RKO (cell line): ENCODE measurements at regions not wholly inside any gene's neighbourhood (a gene's known extent, or its start where the extent isn't known, plus 50 kb on each side); places are given as distances from the start of the nearest gene placed in this dataset.
"Not testable (repeated sequence)": the region's sequence is repeated elsewhere in the genome, so short reads cannot be mapped to it uniquely, and the experiment has no call there.

Experiments used
- DNase-seq: peaks from one replicate; pipeline ENCODE4 v3.0.0-alpha.2; 2016; ENCODE audit warnings: low spot score

GRCh38 chr7:47089461-47089860, 492.4 kb downstream of the TNS3 start:
- DNase-seq = no peak

- DNase-seq = no peak
These were observed 492.9 kb downstream of the TNS3 start for GRCh38 chr7:47089068-47089417.

GRCh38 chr7:47088329-47089067, 493.4 kb downstream of the TNS3 start:
- DNase-seq = peak; percentile 59

DNA sequence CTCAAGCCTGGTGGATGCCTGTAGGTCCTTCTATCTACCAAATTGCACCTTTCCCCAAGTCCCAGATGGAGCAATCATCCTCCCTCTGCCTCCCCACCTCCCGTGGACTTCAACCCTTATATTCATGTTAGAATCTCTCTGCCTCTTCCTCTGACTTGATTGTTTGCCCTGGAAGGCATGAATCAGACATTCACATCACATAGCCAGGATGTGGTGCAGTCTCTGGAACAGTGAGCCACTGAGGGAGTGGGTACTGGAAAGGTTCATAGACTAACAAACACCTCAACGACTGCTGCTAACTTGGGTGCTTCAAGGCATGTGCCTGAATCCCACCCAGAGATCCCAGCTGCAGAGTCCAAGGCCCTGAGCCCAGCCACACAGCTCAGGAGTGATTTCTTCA, 494.0 kb downstream of the TNS3 start:
- no peak for DNase-seq

DNA sequence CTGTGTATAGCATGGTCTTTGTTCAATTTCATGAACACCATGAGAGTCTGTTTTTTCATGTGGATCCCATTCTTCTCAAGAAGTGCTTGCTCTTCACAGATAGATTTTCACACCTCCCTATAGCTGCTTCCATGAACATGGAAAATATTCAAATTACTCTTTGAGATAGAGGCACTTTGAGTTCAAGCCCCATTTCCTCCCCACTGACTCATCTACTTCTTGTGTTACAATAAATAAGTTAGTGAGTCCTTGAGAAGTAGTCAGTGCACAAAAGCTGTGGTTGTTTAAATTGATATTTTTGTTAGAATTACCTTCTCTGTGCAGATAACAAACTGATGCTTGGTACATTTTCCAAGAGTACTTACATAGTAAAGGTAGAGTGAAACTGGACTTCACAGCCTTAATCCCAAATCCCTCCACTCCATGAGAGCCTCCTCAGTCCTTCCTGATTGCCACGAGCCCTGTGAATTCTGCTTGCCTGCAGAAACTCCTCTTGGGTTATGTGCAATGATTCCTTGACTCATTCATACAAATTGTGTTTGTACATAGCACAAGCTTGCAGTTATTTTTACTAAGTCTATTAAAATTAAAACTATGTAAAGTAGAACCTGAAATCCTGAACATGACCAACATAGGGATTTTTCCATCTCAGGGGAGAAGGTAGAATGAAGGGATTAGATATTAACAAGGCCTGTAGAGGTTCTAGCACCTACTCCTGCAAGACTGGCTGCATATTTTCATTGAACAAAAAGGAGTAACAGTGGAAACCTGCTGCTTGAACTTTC, 496.2 kb downstream of the TNS3 start:
- DNase-seq = no peak

- no peak for DNase-seq
These were observed 498.2 kb downstream of the TNS3 start for GRCh38 chr7:47083476-47084250.

GRCh38 chr7:47080816-47081215, 501.1 kb downstream of the TNS3 start:
- DNase-seq = no peak

DNA sequence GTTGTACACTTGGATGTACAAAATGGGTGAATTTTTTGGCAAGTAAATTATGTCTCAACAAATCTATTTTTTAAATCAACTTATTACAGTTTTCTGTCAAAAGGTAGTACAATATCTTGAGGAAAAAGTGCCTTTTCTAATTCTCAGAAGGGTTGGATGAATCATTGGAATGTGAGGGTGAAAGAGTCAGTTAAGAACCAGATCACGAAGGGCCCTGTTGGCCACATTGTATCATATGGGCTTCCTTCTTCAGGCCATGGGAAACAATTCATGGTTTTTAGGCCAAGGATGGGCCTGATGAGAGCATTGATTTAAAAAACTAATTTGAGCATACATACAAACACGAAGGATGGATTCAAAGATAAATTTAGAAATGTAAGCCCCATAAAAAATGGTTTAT, 503.7 kb downstream of the TNS3 start:
- no peak for DNase-seq

DNA sequence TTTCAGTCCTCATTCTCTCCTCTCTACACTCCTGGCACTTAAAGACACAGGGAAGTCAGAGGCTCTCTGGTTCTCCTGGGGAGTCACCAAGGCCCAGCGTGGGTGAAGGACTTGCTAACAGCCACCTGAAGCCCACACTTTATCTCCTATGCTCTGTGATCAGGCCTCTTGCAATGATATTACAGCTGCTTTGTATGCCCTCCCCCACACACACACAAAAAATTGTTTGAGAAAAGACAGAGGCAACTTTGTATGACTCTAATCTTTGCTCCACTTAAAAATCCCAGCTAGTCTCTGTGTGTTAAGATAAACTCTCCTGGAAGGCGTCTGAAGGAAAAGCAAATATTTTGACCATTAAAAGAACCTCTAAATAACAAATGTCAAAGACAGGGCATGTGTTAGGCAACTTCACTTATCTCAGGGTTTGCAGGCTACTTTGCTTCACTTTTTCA, 507.2 kb downstream of the TNS3 start:
- DNase-seq = no peak

GRCh38 chr7:47073284-47073683, 508.6 kb downstream of the TNS3 start:
- DNase-seq = no peak

GRCh38 chr7:47071866-47072265, 510.0 kb downstream of the TNS3 start:
- DNase-seq = no peak

DNA sequence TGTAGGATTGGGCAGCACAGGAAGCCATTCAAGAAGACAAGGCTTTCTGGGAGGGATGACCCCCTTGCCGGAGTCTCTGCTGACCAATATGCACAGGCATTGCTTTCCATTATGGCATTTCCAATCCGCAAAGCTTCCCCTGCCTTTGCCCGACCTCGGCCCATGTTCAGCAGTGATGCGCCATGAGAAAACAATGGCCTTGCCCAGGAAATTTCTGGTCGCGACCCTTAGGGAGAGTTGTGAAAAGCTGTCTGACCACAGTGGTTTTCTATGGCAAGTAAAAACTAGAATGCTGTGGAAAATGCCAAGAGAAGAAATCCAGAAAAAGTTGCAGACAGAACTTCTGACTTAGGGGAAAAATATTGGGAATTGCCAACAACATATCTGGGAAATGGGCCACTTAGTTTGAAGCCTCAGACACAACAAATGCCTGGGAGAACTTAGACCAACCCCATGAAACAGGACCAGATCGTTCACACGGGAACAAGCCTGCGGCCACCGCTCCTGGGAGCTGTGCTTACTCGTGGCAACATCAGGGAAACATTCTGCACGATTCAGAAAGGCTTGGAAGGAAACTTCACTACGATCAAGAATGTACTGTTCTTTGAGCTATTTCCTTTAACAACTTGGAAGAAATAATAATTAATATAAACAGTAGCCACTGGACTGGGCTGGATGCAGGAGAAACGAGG, 512.4 kb downstream of the TNS3 start:
- no peak for DNase-seq

- no peak for DNase-seq
These were observed 514.8 kb downstream of the TNS3 start for GRCh38 chr7:47066976-47067614.

DNA sequence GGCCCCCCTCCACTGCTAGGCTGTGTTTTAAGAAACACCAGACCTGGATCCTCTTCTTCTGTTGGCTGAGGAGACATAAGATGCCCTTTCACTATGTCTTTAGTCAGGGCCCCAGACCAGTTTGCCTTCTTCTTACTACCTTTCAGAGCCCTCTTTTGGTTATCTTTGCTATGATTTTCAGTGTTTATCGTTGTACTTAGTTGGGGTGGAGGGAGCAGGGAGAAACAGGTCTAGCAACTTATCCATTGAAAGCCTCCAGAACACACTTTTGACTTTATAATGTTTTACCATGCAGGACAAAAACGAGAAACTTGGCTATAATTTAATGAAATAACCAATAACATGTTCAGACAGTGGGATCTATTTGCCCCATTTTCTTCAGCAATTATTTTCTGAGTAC, 525.2 kb downstream of the TNS3 start:
- DNase-seq = no peak

DNA sequence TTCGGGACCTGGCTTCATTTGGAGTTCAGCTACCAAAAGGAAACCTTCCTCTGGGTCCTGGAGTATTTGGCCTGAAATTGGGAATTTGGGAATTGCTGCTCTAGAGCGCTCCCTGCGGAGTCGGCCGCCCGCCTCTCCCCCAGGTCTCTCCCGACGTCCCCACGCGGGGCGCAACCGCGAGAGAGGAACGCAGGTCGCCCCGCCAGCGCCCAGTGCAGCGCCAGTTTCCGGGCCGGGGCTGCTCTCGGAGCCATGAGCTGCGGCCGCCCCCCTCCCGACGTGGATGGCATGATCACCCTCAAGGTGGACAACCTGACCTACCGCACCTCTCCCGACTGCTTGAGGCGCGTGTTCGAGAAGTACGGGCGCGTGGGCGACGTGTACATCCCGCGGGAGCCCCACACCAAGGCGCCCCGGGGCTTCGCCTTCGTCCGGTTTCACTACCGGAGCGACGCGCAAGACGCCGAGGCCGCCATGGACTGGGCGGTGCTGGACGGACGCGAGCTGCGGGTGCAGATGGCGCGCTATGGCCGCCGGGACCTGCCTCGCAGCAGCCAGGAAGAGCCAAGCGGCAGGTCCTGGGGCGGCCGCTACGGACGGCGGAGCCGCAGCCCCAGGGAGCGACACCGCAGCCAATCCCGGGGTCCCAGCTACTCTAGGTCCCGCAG, 529.2 kb downstream of the TNS3 start:
- DNase-seq = not testable (repeated sequence)

DNA sequence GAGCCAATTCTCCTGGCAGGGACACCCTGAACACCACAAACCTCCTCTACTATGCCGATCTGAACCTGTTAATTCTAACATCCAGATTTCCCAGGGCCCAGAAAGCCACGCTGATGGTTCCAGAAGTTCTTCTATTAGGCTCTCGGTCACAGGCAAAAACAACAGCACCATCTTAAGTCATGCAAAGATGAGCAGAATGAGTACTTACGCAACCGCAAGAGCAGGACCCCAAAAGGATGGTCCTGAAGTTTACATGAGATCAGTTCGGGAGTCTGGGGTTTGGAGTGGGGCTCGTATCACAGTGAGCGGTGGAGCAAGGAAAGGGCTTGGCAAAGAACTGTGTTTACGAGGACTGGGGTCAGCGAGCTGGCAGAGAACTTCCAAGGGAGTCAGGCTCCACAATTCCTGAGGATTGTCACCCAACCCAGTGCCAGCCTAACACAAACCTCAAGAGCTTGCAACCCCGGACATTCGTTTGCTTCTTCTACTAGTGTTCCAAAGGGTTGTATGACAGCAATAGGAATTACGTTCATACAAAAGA, 532.6 kb downstream of the TNS3 start:
- no peak for DNase-seq

DNA sequence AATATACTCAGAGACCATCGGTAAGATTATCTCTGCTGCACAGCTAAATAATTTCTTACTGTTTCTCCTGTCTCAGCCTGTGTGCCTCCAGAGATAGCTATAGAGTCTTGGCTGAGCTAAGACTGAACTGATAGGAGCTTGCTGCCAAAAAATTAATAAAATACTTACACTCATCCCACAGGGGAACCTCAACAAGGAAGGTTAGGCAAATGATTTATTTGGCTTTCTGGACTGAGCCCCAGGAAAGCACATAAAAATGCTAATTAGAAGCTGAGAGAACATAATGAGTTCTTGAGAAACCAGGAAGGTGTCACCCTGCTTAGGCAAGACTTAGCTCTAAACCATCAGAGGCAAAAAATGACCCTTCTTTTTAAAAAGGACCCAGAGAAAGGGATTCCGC, 534.5 kb downstream of the TNS3 start:
- DNase-seq = no peak

- no peak for DNase-seq
These were observed 535.0 kb downstream of the TNS3 start for GRCh38 chr7:47046949-47047348.

GRCh38 chr7:47045207-47046051, 536.5 kb downstream of the TNS3 start:
- no peak for DNase-seq

DNA sequence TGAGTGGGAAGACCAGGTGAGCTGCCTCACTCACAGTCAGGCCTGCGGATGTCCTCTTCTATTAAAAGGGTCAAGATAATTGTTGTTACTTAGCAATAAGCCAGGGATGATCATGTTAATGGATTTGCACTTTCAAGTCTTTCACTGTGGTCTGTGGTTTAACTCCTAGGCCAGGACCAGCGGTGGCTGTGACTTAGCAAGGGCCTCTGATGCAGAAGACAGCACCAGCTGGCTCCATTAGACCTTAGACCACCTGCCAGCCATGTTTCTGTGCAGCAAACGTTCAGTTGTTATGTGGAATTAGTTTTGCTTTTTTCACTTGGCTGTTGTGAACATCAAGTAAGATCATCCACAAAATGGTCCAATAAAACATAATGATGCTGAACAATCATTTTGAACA, 537.3 kb downstream of the TNS3 start:
- DNase-seq = no peak
